NCI-H748 (cell line): ENCODE measurements at regions not wholly inside any gene's neighbourhood (a gene's known extent, or its start where the extent isn't known, plus 50 kb on each side); places are given as distances from the start of the nearest gene placed in this dataset.
"Not testable (repeated sequence)": the region's sequence is repeated elsewhere in the genome, so short reads cannot be mapped to it uniquely, and the experiment has no call there.

Experiments used
- DNase-seq: peaks from one replicate; lab custom pipeline; 2025; ENCODE audit not compliant: unreplicated experiment; lab: John Stamatoyannopoulos, UW

DNA sequence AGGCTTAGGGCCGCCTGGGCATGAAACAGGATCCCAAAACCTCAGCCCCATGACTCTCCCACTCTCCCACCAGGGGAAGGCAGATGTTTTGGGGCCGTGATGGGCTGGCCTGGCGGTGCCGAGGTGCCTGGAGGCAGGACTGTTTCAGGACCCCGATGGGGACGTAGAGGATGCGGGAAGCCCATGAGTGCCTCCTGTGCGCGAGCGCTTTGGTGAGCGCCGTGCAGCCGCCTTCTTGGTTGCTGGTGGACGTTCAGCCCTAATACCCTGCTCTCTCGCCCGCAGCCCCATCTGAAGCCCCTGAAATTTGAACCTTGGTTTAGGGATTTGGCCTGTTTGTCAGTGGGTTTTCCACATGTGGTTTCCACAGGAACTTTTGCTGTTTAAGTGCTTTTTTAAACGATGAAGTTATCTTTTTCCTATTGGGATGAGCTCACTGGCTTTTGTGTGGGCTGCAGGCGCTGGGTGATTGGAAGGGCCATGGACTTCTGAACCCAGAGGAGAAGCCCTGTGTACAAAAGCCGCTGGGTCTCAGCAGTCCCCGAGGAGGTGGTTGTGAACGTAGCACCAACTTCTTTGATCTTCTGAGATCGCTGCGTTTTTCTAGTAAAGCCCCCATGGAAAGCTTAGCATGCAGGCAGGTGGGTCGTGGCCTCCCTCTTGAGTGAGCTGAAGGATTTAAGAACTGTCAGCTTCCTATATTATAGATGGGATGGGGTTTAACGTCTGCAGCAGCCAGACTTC, 145.7 kb downstream of the NPIPB11 start:
- not testable (repeated sequence) for DNase-seq

GRCh38 chr16:29259635-29260457, 146.7 kb downstream of the NPIPB11 start:
- DNase-seq = not testable (repeated sequence)

GRCh38 chr16:29258946-29259634, 147.4 kb downstream of the NPIPB11 start:
- DNase-seq = not testable (repeated sequence)

GRCh38 chr16:29257419-29258336, 148.8 kb downstream of the NPIPB11 start:
- not testable (repeated sequence) for DNase-seq

DNA sequence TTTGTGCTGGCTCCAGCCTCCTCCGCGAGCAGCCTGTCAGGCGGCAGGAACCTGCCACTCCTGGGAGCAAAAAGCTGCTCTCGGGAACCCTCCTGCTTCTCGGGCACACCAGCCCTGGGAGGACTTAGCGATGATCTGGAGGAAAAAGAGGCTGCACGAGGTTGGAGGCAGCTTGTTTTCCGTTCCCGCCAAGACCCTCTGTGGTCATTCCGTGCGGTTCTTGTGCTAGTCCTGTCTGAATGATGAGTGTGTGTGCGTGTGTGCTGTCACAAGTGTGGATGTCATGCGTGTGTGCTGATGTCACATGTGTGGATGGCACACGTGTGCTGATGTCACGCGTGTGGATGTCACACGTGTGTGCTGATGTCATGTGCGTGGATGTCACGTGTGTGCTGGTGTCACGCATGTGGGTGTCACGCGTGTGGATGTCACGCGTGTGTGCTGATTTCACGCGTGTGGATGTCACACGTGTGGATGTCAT, 150.0 kb downstream of the NPIPB11 start:
- DNase-seq = no peak

GRCh38 chr16:29255957-29256356, 150.6 kb downstream of the NPIPB11 start:
- DNase-seq = not testable (repeated sequence)

DNA sequence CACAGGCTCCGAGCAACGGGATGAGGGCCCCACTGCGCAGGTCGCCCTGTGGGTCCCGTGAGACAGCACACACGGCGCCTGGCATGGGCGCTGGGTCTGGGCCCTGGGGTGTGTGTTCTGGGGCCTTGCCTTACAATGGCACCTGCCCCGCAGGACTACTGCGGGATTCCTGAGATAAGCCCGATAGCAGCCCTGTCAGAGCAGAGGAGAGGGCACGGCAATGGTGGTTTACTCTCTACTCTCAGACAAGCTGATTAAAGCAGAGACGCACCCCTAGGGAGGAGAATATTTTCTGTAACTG, 151.1 kb downstream of the NPIPB11 start:
- DNase-seq = not testable (repeated sequence)

DNA sequence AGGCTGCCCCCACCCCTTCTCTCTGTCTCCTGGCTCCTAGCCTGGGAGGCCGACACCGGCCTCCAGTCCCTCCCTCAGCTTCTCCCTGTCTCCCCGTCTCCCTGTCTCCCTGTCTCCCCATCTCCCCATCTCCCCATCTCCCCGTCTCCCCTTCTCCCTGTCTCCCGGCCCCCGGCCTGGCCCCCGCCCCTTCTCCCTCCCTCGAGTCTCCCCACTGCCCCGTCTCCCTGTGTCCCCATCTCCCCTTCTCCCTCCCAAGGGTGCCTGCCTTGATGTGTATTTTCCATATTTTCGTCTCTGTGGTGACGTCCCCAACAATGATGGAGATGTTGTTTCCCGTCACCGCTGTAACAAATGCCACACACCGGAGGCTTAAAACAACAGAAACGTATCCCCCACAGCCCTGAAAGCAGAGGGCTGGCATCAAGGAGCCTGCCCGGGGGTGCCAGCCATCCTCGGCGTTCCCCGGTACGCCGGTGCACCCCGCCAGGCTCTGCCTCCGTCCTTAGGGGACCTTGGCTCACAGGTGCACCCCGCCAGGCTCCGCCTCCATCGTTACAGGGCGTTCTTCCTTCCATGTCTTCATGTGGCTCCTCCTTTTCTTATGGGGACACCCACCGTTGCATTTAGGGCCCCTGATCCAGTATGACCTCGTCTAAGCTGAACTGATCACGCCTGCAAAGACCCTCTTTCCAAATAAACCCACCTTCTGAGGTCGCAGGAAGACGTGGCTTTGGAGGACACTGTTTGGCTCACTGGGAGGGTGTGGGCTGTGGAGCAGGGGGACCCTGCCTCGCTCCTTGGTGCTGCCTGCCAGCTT, 151.6 kb downstream of the NPIPB11 start:
- DNase-seq = no peak

GRCh38 chr16:29253716-29254590, 152.6 kb downstream of the NPIPB11 start:
- DNase-seq = not testable (repeated sequence)

- not testable (repeated sequence) for DNase-seq
These were observed 153.4 kb downstream of the NPIPB11 start for GRCh38 chr16:29253066-29253590.

DNA sequence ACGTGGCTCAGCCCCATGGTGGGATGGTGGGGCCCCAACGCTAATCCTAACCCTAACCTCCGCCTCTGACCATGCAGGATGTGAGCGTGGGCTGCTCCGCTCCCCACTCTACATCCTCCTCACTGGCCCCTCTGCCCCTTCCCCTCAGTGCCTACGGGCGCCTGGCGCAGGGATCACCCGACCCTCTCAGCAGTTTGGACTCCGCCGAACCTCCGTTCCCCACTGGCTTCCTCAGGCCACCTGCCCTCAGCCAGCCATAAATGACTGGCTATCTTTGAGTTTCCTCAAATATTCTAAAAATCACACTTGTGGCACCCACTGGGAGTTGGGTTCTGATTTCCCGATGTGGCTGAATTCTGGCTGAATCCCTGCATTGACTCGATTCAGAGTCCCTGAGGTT, 154.2 kb downstream of the NPIPB11 start:
- DNase-seq = not testable (repeated sequence)

DNA sequence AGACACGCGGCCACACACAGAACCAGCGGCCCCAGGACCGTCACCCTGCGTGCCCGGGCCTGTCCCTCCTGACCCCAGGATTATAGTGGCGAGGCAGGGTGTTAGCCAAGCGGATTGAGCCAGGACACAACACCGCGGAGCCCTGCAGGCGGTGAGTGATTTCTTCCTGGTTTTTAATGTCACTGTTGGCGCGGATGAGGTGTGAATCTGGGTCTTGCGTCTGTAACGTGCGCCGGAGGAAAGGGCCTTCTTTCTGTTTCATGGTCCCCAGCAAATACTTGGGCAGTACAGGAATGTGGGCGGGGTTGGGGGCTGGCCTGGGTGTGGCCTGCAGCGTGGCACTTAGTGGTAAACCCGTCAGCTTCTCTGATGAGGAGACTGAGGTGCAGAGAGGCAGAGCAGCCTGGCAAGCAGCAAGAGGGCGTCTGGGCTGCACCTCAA, 154.9 kb downstream of the NPIPB11 start:
- DNase-seq = not testable (repeated sequence)

DNA sequence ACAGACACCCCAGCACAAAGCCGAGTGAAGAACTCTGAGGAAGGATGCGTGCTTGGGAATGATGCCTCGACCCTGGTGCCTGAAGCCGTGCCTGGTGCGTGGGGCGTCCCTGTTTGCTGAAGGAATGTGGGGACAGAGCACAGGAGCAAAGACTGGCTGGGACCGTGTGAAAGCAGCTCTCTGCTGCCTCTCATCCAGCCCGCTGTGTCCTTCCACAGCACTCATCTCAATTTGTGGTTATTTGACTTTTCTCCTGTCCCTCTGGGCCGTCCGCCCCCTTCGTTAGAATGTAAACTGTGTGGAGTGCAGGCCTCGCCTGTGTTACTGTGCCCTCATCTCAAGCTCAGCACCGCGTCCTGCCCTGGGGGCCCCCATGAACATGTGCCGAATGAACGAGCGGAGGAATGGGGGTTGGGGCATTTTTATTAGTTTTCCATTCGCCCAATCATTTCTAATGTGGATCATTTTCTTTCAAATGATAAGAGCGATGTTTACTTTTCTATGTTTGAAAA, 155.5 kb downstream of the NPIPB11 start:
- DNase-seq = not testable (repeated sequence)

- not testable (repeated sequence) for DNase-seq
These were observed 156.0 kb downstream of the NPIPB11 start for GRCh38 chr16:29250469-29250868.

- not testable (repeated sequence) for DNase-seq
These were observed 157.6 kb downstream of the NPIPB11 start for GRCh38 chr16:29248940-29249318.

DNA sequence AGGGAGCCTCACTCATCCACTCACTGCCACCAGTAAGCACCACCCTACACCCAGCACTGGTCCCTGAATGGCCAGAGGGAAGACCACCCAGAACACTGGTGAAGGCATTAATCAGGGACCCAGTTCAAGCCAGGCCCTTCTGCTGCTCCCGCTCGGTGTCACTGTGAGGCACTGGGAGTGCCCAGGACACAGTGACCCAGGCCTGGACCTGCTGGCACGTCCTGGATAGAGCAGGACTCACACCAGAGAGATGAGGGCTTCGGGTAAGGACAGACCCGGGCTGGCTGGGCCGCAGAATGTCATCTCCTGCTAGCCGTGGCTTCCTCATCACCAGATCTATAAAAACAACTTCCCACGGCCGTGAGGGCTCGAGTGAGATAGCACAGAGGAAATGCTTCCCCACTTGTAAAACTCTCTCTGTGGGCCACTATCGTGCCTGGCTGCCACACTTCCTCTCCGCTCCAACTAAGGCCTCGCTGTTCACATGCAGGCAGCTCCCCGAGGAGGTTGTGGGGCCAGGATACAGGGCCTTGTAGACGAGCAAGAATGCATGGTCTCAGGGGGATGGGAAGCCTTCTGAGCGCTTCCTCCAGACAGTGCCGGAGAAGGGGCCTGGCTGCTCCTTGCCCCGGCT, 158.1 kb downstream of the NPIPB11 start:
- DNase-seq = not testable (repeated sequence)

DNA sequence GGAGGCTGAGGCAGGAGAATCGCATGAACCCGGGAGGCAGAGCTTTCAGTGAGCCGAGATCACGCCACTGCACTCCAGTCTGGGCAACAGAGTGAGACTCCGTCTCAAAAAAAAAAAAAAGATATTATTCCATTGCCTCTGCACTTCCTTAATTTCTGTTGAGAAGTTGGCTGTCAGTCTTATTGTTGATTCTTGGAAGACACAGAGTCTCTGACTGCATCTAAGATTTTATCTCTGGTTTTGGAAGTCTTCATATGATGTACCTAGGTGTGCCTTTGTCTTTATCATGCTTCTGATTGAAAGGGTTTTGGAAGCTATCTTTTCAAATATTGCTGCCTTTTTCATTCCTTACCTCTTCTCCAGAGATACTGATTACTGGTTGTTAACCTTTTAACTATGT, 160.4 kb downstream of the NPIPB11 start:
- not testable (repeated sequence) for DNase-seq

DNA sequence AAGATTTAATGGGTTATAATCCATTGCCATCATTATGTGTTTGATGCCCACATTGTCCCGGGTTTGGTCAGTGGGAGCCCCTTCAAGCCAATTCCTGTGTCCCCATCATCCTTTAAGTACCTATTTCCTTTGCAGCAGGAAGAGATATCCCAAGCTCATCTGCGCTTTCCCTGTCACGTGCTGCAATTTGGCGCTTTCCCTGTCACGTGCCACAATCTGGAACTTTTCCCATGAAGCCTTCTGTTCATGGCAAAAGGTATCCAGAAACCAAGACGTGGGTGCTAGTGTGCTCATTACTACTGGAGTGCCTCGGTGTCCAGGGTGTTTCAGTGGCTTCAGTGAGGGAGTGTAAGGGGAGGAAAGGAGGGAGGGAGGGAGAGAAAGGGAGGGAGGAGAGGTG, 168.5 kb downstream of the NPIPB11 start:
- DNase-seq = no peak
